HG03025 (cell line): ENCODE measurements at regions not wholly inside any gene's neighbourhood (a gene's known extent, or its start where the extent isn't known, plus 50 kb on each side); places are given as distances from the start of the nearest gene placed in this dataset.

Experiments used
- ATAC-seq: cut with Tn5 transposase; IDR thresholded peaks from one replicate; pipeline ENCODE4 v1.9.1; 2021; ENCODE audit warnings: mild to moderate bottlenecking, moderate library complexity; ENCODE audit not compliant: unreplicated experiment, low FRiP score

DNA sequence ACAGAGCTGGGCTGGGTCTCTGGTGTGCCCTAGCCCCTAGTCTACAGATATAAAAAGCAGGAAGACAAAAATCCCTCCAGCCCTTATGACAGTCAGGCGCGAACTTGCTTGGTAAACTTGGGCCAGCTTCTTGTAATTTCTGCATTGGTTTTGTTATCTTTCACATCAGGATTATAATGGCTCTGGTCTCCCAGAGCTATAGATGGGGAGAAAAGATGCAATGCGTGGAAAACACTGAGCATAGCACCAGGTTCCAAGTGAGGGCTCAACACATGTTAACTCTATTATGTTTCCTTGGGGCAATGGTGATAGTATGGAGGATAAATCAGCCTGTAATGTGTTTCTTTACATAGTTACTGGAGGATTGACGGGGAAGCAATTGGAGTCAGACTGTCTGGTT lies 246.8 kb upstream of the KCNG1 start:
- no peak for ATAC-seq

DNA sequence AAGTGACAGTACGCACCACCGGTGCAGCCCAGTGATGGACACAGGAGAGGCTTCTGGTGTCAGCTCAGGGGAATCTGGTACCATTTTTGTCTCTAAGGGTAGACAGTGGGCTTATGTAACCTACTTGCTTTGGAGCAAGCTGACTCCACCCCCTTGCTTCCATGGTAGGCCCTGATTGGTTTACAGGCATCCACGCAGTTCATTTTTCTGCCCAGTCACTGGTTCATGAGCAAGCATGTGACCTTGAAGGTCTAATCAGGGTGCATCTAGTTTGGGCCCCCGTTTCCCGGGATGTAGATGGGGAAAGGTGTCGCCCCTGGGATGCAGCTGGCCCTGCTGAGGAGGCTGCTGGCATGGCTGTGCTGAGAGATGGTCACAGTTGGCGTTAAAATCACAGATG lies 244.8 kb upstream of the KCNG1 start:
- ATAC-seq = no peak

DNA sequence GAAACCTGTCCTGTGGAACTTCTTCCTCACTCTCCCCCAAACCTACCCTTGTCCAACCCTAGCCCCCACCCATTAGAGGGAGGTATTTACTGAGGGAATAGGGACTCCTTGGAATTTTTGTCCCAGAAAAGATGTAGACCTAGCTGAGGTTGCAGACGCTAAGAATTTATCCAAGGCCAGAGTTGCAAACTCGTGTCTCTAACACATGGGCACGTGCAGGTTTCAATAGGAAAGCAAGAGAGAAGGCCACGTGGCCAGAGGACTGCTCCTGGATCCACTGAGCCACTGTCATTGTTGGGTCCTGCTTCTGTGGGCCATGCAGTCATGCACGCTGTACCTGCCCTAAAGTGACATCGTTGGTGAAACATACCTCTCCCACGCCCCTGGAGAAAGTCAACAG lies 243.4 kb upstream of the KCNG1 start:
- no peak for ATAC-seq

DNA sequence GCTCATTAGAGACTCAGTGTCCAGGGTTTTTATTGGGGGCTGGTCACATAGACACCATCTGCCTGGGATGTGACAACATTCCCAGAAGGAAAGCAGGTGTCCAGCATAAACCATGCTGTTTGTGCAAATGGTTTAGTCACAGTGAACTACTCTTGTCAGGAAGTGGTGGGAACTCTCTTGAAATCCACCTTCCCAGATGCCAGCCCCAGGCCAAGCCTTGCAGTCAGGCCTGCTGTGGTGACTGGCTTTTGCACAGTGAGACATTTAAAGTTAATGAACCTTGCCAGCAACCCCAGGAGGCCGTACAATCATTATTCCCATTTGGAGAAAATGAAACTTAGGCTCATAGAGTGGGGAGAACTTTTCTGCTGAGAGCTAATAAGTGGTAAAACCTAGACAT lies 242.5 kb upstream of the KCNG1 start:
- no peak for ATAC-seq

DNA sequence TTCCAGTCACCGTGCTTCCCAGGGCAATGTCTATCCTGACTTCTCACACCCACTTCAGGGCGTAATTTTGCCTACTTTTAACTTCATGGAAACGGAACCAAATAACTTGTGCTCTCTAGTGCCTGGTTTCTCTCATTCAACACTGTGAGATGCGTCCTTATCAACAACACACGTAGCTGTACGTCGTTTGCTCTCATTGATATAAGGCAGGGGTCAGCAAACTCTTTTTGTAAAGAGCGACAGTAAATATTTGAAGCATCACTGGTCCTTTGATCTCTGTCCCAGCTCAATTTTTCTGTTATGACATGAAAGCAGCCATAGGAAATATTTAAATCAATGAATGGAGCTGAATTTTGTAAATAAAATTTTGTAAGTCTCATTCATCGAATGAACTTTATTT lies 239.3 kb upstream of the KCNG1 start:
- no peak for ATAC-seq

DNA sequence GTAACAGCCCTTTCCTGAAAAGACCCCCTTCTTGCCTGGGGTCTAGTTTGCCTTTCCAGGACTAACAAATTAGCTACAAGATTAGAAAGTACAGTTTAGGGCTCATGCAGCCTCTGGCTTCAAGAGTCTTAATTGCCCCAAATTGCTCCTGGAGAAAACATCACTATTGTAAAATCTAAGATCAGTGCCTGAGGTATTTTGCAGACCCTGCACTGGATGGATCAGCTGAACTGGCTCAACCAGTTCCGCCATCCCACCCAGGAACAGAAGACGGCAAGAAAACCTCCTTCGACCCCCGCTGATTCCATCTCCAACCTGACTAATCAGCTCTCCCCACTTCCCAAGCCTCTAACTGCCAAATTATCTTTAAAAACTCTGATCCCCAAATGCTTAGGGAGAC lies 236.5 kb upstream of the KCNG1 start:
- ATAC-seq = no peak

DNA sequence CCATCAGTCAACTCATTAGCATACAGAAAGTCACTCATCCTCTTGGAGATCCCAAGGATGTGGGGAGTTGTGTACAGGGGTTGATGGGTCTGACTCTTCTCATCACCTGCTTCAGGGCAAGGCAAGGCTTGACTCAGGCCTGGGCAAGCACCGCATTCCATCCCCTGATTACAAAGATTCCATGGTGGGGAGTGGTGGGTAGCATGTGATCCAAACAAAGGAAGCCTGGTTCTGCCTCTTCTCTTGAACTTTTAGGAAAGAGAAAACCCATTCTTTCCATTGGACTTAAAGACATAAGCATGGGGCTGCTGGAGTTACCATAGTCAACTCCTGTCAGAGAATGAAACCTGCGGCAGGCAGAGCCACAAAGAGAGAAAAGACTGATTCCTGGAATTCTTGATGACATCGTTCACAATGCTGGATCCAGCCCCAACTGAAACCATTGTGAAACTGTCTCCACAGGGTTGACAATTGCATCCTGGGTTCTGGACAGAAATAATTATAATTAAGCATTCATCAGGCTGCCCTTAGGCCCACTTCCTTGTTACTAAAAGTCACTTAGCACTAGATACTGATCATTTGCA lies 235.8 kb upstream of the KCNG1 start:
- no peak for ATAC-seq

DNA sequence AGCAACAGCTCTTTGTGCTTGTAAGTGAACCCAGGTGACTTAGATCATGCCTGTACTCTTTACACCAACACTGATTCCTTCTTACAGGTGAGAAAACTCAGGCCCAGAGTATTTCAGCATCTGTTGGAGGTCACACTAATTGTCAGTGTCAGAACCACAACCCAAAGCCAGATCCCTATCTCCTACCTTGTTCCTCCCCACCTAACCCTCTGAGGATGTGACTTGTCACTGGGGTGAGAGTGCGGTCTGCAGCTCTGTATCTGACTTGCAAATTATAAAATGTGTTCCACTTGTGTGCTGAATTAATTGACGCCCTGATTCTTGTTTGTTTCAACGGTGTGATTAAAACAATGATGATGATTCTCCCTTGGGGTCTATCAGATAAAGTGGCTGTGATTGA lies 232.5 kb upstream of the KCNG1 start:
- no peak for ATAC-seq

DNA sequence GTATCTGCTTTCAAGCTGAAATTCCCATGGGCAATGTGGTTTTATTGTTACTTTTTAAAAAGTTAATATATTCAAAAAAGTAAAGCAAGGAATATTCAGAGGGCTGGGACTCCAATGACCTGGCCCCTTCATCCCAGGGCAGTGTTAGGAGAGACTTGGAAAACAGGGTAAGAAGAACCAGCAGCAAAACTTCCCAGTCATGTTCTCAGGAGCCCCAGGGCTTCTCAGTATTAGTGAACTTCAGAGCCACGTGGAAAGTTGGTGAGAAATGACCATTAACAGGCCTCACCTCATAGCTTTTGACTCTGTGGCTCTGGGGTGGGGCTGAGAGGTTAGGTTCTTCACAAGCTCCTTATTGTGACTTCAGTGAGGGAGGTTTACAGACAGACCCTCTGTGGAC lies 230.4 kb upstream of the KCNG1 start:
- ATAC-seq = no peak

DNA sequence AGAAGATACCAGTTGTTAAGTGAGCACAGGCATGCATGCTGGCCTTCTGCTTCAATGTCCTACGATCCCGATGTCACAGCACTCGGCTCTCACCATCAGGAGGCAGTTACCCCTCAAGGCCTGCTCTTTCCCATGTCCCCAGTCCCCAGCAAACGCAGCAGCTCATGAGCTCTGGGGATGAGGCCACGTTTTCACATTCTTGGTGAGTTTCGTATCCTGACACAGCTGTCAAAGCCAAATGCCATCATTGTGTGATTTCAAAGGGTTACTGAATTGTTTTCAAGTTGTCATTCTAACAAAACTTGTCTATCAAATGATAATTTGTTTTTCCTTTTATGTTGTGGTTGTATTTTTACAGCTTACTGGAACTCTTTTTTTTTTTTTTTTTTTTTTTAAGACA lies 226.9 kb upstream of the KCNG1 start:
- ATAC-seq = no peak

DNA sequence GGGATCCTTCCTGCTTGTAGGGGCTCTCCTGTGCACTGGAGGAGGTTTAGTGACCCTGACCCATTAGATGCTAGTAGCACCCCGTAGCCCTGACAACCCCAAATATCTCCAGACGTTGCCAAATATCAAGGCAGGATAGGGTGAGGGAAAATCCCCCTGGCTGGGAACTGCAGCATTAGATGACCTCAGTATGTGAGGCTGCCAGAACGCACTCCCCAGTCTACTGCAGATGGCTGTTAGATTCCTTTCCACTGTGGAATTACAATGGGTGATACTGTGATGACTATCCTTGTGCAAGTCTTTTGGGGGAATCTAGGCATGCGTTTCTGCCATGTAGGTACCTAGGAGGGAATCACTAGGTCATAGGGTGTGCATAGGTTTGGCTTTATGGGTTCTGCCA lies 226.3 kb upstream of the KCNG1 start:
- no peak for ATAC-seq

DNA sequence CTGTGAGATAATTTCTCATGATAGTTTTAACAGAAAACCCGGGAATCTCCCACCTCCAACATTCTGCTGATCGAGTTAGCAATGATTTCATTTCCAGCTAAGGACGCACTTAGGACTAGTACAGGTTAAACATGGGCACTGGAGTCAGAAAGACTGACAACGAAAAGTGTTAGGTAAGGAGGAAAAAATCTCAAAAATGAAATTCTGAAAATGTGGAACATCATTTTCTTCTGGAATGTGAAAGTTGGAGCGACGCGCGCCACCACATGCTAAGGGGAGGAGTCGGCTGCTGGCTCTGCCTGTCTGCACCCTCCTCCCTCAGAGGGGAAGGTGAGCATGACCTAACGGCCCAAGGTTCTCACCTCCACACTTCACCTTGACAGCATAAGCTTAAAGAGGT lies 221.6 kb upstream of the KCNG1 start:
- no peak for ATAC-seq

DNA sequence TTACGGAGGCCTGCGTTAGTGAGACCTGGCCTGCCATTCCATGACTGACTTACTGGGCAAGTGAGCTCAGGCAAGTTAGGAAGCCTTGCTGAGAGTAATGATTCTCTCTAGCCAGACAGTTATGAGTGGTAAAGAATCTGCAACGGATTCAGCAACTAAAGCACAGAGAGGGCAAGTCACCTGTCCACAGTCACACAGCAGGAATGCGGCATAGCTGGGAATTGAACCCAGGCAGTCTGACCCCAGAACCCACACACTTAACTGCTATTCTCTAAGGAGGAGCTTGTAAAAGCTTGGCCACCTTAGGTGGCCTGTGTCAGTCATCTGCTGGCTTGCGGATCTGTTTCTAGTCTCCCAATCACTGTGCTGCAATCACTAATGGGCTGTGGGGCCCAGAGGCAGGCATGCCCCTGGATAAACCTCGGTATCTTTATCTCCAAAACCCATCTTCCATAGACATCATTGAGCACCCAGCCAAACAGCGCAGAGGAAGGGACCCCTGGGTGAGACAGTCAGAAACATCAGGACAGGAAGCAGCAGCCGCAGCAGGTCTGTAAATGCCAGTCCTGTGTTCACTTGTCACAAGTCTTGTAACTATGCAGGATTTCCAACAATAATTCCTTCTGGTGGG lies 215.9 kb upstream of the KCNG1 start:
- ATAC-seq = no peak

DNA sequence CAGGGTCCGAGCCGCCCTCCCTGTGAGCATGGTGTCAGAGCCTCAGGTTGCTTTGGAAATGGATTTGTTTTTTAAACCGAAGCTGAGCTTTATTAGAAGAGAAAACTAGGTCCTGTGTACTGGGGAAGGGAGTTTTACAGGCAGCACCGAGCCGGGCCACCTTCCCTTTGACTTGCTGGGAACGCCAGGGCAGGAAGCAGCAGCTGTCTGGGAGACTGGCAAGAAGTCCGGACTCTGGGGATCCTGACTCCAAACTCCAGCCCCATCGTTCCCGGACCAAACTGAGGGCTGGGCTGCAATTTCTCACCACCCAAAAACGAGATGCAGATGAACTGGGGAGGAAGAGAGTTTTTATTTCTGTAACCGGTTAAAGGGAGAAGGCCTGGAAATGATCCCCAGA lies 214.9 kb upstream of the KCNG1 start:
- no peak for ATAC-seq

DNA sequence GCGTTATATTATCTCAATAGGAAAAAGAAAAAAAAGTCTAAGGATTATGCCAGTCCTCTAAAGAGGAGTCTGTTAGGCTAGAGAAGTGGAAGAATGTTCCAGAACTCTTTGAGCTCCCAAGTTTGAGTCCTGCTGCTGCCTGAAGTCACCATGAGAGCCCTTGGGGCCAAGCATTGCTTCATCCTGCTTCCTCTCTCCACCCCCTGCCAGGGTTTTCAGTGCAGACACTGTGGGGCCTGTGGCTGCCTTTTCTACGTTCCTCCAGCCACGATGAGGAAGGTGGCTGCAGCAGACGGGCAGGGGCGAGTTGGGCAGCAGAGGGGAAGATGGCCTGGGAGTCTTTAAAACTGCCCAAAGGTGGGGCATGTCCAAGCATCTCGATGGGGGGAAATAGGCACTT lies 214.4 kb upstream of the KCNG1 start:
- ATAC-seq = no peak

DNA sequence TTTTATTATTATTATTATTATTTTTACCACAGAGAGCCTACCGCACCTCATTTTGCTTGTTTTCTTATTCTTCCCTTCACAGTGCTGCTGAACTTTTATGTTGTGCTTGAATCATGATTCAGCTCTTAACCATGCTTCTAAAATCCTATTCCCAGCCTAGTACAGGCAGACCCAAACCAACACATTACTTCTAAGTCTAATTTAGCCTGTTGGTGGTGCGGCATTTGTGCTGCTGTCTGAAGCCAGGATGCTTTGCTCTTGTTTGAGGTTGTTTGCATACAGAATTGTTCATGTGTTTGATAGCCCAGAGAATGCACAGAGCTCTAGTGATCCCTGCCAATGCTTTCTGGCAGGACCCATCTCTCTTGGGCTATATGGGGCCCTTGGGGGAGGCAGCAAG lies 213.5 kb upstream of the KCNG1 start:
- no peak for ATAC-seq

DNA sequence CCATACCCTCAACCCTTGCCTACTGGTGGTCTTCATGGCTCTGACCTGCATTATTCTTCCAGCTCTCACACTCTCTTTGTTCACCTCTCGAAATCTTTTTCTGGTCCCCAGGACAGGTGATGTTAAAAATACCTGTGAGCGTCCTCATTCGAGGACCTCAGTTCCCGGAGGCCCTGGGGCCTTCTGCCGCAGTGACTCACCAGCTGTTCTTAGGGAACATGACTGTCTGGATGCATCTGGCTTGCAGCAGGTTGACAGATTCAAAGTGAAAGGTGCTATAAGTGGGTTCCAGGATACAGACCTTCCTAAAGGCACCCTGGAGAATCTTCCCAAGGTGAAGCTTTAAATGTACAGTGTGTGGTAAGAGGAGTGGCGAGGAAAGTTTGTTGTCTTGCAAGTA lies 210.4 kb upstream of the KCNG1 start:
- no peak for ATAC-seq

DNA sequence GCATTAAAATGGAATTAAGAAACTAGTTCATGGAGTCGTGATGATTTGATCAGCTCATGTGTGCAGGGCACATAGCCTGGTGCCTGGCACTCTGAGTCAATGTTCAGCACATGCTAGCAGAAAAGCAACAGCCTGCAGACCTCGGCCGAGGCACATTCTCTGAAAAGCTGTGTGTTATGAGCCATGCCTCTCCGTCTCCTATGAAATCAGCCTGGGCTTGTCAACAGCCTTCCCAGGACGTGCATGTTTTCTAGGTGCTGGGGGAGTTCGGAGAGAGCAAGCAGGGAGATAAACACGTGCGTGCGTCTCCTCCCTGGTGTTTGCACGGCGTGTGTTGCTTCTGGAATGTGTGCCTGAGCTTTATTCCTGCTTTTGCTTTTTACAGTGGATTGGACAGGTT lies 207.8 kb upstream of the KCNG1 start:
- ATAC-seq = no peak

DNA sequence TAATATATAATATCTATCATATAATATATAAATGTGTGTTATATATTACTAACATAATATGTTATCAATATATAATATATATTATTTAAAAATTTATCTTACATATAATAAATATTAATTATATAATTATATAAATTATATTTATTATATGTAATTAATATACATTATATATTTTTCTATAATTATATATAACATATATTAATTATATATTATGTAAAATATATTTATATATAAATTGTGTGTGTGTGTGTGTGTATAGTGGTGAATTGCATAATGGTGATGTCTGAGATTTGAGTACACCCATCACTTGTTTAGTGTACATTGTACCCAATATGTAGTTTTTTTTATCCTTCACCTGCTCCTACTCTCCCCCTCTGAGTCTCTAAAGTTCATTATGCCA lies 205.9 kb upstream of the KCNG1 start:
- no peak for ATAC-seq

DNA sequence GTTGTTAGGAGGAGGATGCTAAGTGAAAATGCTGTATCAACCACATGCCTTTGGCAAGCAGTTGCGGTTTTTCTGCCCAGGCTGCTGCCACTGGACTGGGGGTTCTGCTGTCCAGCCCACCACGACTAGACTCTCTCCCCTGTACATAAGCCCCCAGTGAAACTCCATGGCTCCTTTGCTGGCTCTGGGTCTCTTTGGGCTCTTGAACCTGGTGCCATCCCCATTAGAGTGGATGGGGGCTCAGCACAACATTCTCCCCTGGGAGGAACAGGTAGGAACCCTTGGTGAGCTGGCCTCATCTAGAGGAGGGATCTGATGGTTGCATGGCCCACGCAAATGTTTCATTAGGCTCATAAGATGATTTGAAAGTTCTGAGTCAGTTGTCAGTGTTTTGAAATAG lies 204.8 kb upstream of the KCNG1 start:
- ATAC-seq = no peak

DNA sequence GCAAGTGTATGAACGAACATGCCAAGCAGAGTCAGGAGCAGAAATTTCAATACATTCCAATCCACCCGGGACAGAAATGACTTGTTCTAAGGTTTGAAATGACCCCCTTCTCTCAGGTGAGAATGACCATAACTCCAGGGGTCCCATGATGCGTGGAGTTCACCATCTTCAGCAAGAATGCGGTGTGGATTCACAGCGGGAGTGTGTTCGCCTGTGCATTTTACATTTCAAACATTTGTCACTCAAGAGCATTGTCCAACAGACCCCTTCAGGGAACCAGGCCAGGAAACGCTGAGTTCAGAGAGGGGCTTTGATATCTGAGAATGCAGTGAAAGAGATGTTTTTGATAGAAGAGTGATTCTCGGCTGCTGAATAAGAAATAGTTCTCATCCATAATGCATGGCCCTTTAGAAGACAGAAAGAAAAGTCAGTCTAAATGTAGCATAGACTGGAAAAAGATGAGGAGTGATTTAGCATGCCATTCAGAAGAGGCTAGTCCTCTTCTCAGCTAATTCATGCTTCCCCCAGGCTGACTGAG lies 200.3 kb upstream of the KCNG1 start:
- ATAC-seq = no peak

DNA sequence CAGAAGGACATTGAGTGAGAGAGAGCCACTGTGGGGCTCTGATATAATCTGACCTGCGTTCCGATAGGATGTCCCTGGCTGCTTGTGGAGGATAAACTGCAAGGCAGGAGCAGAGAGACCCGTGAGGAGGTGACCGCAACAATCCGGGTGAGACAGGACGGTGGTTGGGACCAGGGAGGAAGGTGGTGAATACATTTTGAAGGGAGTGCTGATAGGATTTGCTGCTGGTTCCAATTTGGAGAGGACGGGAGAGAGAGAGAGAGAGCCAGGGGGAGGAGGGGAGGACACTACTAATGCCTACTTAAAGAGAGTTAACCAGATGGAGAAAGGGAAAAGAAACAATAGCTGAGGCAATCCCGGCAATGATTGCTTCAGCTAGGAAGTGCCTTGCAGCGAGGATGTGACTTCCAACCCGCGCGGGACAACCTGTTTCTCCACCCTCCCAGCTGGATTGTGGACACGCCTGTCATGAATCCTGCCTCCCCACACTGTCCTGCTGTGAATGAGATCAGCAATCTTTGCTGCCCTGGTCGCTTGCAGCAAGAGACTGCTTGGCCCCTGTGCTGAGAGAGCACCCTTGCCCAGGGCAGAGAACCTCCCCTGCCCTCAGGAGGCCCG lies 199.0 kb upstream of the KCNG1 start:
- ATAC-seq = no peak
